GM06990 (cell line): ENCODE measurements at regions not wholly inside any gene's neighbourhood (a gene's known extent, or its start where the extent isn't known, plus 50 kb on each side); places are given as distances from the start of the nearest gene placed in this dataset.

Source experiments
- DNase-seq: peaks from one replicate; pipeline ENCODE4 v3.0.0-alpha.2; 2011; ENCODE audit not compliant: insufficient read length; ENCODE audit errors: extremely low read depth
- H3K27me3 ChIP-seq: replicated peaks from 2 replicates; pipeline ENCODE4 v1.6.0; 2011; ENCODE audit warnings: low read length; ENCODE audit not compliant: control insufficient read depth, insufficient read depth
- H3K36me3 ChIP-seq: 2 replicates; pipeline ENCODE4 v1.5.1; 2011; ENCODE audit warnings: low read length; ENCODE audit not compliant: control insufficient read depth, insufficient read depth
- H3K4me3 ChIP-seq: replicated peaks from 2 replicates; pipeline ENCODE4 v1.5.1; 2011; ENCODE audit warnings: low read depth, mild to moderate bottlenecking, control low read depth, low read length
- CTCF ChIP-seq: IDR thresholded peaks from 2 replicates; pipeline ENCODE4 v1.5.1; 2011; ENCODE audit warnings: low read length, control low read depth, mild to moderate bottlenecking, inconsistent platforms; ENCODE audit not compliant: insufficient read depth, poor library complexity, severe bottlenecking

- Histone ChIP-seq H3K4me3 (no peak overlapping the region), H3K36me3 (no peaks in the 10 kb centered on the region), H3K27me3 (no peaks in the 10 kb centered on the region)
- no peak for TF ChIP-seq CTCF
- DNase-seq = no peak
Observed at GRCh38 chr2:144300632-144301031, 219.3 kb downstream of the ZEB2 start.

GRCh38 chr2:144290276-144290675 lies 229.6 kb downstream of the ZEB2 start:
- H3K4me3 ChIP-seq = no peak overlapping the region
- DNase-seq = no peak
- no peaks in the 10 kb centered on the region for H3K36me3 ChIP-seq
- no peak for TF ChIP-seq CTCF
- H3K27me3 ChIP-seq = no peaks in the 10 kb centered on the region

GRCh38 chr2:144288438-144288837 lies 231.5 kb downstream of the ZEB2 start:
- H3K36me3 ChIP-seq = no peaks in the 10 kb centered on the region
- TF ChIP-seq CTCF = no peak
- DNase-seq = no peak
- H3K27me3 ChIP-seq = no peaks in the 10 kb centered on the region
- no peak overlapping the region for H3K4me3 ChIP-seq

GRCh38 chr2:144285324-144285723 lies 234.6 kb downstream of the ZEB2 start:
- no peaks in the 10 kb centered on the region for H3K36me3 ChIP-seq
- no peak overlapping the region for H3K4me3 ChIP-seq
- no peak for DNase-seq
- TF ChIP-seq CTCF = no peak
- H3K27me3 ChIP-seq = no peaks in the 10 kb centered on the region

- DNase-seq = no peak
- TF ChIP-seq CTCF = no peak
Observed at GRCh38 chr2:144281476-144281875, 238.4 kb downstream of the ZEB2 start.

GRCh38 chr2:144280009-144280408 lies 239.9 kb downstream of the ZEB2 start:
- Histone ChIP-seq H3K36me3 (no peaks in the 10 kb centered on the region), H3K27me3 (no peaks in the 10 kb centered on the region), H3K4me3 (no peak overlapping the region)
- TF ChIP-seq CTCF = no peak
- no peak for DNase-seq

More at GRCh38 chr2:144281476-144281875, 238.4 kb downstream of the ZEB2 start:
- Histone ChIP-seq H3K27me3 (no peaks in the 10 kb centered on the region), H3K4me3 (no peak overlapping the region), H3K36me3 (no peaks in the 10 kb centered on the region)
